AG10803 (cell line): ENCODE measurements at regions not wholly inside any gene's neighbourhood (a gene's known extent, or its start where the extent isn't known, plus 50 kb on each side); places are given as distances from the start of the nearest gene placed in this dataset.
A peak's percentile ranks its signal among the peaks of the same experiment; 100 is the strongest.
"Not testable (repeated sequence)": the region's sequence is repeated elsewhere in the genome, so short reads cannot be mapped to it uniquely, and the experiment has no call there.

Source experiments
- DNase-seq: peaks from one replicate; pipeline ENCODE4 v3.0.0; 2010; ENCODE audit warnings: low read depth
- H3K4me3 ChIP-seq: 2 replicates; pipeline ENCODE4 v1.5.1; 2011; ENCODE audit warnings: mild to moderate bottlenecking, low read length, control low read depth
- TF ChIP-seq, protein P1 (sequence below): conservative IDR thresholded peaks from 2 replicates; pipeline ENCODE4 v1.5.1; 2011; ENCODE audit warnings: mild to moderate bottlenecking, low read length, control low read depth, inconsistent platforms

DNA sequence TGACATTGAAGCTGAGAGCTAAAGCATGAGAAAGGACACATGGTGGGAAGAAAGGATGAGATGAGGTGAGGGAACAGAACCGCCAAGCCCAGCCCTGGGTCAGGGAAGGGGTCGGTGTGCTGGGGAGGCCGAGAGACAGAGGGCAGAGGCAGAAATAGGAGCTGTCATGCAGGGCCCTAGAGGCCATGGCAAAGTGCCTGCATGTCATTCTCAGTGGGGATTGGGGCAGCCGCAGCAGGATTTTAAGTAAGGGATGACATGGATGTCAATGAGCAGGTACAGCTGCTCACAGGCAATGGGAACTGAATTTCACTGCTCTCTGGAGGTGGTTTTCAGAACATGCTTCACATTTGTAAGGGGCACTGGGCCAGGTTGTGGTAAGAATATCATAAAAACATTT, 227.4 kb downstream of the RAB11FIP2 start:
- DNase-seq = no peak
- TF ChIP-seq, protein P1, sequence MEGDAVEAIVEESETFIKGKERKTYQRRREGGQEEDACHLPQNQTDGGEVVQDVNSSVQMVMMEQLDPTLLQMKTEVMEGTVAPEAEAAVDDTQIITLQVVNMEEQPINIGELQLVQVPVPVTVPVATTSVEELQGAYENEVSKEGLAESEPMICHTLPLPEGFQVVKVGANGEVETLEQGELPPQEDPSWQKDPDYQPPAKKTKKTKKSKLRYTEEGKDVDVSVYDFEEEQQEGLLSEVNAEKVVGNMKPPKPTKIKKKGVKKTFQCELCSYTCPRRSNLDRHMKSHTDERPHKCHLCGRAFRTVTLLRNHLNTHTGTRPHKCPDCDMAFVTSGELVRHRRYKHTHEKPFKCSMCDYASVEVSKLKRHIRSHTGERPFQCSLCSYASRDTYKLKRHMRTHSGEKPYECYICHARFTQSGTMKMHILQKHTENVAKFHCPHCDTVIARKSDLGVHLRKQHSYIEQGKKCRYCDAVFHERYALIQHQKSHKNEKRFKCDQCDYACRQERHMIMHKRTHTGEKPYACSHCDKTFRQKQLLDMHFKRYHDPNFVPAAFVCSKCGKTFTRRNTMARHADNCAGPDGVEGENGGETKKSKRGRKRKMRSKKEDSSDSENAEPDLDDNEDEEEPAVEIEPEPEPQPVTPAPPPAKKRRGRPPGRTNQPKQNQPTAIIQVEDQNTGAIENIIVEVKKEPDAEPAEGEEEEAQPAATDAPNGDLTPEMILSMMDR = no peak
- no peak overlapping the region for H3K4me3 ChIP-seq

DNA sequence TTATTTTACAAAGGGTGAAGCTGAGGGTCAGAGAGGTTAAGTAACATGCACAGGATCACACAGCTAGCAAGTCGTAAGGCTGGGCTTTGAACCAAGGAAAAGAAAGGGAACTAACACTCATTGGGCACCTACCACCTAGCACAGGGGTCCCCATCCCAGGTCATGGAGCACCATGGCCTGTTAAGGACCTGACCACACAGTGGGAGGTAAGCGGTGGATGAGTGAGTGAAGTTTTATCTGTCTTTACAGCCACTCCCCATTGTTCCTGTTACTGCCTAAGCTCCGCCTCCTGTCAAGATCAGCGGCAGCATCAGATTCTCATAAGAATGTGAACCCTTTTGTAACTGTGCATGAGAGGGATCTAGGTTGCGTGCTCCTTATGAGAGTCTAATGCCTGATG, 222.8 kb downstream of the RAB11FIP2 start:
- no peak overlapping the region for H3K4me3 ChIP-seq
- TF ChIP-seq, protein P1 = no peak
- DNase-seq = no peak

DNA sequence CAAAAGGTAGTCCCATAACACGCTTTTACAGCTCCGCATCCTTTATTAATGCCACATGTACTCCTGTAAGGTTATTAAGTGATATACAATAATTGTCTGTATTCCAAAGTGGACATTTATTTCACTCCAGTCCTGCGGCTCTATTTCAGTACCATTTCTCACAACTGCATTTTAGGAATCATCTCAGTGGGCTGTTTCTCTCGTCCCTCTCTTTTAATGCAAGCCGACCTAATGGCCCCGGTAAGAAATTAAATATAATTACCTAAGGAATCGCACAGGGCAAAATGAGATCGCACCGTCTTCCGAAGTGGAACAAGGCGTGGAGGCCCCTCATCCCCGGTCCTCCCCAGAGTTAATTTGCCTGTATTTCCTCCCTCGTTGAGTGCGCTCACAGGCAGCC, 216.5 kb downstream of the RAB11FIP2 start:
- no peak for DNase-seq
- TF ChIP-seq, protein P1 = no peak
- no peak overlapping the region for H3K4me3 ChIP-seq

DNA sequence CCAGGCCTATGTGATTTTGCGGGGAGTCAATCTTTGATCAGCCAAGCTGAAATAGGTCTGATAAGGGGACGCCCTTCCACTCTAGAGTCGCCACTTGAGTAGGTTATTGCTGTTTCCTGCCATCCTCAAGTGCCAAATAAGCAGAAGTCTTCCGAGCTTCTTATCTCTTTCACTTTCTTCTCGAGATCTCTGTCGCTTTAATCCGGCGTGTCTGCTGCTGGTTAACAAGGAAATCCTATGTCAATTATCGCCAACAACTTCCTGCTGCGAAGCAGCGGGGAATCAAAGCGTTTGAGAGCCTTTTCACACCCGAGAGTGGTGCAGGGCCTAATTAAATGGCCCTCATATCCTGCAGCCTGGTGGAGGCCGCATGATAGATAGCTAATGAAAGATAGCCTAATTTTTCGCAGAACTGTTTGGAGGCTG, 215.9 kb downstream of the RAB11FIP2 start:
- no peak overlapping the region for H3K4me3 ChIP-seq
- no peak for DNase-seq
- TF ChIP-seq, protein P1 = no peak

DNA sequence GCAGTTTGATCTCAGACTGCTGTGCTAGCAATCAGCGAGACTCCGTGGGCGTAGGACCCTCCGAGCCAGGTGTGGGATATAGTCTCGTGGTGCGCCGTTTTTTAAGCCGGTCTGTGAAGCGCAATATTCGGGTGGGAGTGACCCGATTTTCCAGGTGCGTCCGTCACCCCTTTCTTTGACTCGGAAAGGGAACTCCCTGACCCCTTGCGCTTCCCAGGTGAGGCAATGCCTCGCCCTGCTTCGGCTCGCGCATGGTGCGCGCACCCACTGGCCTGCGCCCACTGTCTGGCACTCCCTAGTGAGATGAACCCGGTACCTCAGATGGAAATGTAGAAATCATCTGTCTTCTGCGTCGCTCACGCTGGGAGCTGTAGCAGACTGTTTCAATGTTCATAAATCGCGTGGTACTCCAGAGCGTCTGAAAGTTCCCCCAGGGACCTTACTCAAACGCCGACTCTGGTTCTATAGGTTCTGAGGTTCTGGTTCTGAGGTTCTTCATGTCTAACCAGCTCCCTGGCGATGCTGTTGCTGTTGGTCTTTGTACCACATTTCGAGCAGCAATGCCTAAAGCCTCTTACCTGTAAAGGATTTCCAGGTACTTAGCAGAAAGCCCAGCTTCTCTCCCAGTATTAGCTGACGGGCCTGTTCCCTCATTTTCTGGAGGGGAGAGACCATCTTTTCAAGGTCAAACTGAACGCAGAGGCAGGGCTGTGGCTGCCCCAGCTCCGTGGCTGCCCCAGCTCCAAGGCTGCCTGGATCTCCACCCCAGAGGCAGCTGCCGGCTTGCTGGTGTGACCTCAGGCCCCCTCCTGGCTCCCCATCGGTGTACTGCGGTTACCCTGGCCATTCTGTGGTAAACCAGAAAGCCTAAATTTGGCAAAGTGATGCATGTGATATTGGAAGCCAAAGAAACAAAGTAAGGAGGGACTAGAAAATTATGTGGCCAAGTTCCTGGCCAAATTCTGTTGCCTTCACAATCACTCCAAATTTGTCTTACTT, 207.9 kb downstream of the RAB11FIP2 start:
- H3K4me3 ChIP-seq, DNase-seq: not testable (repeated sequence)

DNA sequence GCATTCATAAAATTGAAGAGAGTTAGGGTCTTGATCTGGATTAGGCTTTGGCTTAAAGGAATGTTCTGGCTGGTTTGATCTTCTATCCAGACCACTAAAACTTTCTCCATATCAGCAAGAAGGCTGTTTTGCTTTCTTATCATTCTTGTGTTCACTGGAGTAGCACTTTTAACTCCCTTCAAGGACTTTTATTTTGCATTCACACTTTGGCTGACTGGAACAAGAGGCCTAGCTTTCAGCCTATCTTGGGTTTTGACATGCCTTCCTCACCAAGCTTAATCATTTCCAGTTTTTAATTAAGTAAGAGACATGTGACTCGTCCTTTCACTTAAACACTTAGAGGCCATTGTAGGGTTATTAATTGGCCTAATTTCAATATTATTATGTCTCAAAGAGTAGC, 190.3 kb downstream of the RAB11FIP2 start:
- not testable (repeated sequence) for H3K4me3 ChIP-seq, DNase-seq

DNA sequence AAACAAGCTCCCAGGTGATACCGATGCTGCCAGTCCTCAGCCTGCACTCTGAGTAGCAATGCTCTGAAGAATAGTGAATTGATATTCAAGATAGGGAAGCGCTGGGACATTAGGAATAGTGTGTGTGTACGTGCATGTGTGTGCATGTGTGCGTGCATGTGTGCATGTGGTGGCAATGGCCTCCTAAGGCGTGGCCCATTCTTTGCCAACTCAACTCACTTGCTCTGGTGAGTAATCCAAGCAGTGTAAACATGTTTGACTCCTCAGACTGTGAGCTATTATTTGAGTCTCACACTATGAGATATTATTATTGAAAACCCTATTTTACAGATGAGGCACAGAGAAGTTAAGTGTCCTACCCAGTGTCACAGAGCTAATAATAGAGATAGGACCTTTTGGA, 186.6 kb downstream of the RAB11FIP2 start:
- TF ChIP-seq, protein P1 = no peak
- no peak for DNase-seq
- H3K4me3 ChIP-seq = no peak overlapping the region

DNA sequence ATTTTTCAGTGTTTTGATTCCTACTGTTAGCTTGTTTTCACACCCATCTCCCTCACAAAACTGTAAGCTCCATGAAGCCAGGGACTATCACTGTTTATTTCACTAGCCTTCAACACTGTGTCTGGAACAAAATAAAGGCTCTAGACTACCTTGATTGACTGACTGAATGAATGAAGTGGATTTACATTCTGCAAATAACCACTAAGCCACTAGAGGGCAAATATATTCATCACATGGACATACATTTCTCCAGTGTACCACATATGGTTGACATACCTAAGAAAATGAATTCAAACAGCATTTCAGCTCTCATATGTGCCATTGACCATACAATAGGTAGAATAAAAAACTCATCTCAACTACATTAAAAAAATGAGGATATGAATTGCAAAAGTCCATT, 185.9 kb downstream of the RAB11FIP2 start:
- TF ChIP-seq, protein P1 = peak; percentile 60
- peak; percentile 35 for DNase-seq
- no peak overlapping the region for H3K4me3 ChIP-seq
